ENCODE measurements at regions not wholly inside any gene's neighbourhood (a gene's known extent, or its start where the extent isn't known, plus 50 kb on each side); places are given as distances from the start of the nearest gene placed in this dataset.

DNA sequence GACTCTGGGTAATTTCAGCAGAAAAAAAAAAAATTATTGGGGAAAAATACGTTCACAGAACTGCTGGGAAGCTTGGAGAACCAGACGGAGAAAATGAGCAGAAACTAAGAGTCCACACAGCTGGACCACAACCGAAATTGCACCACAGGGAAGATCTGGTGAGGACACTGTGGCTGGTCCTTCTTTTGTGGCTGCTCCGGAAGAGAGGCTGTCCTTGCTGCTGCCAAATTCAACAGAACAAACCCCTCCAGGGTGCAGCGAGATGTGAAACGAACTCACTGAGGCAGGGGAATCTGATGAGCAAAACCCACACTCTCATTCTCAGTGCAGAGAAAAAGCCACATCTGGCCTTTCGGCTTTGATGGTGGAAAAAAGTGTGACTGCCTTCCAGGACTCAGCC is 200.0 kb downstream of the ACTL7B start:
- DNase-seq (ENCODE audit: extremely low spot score, unreplicated experiment): no peak
- Mint-ChIP-seq H3K9me3 (ENCODE audit: unreplicated experiment) (peaks cover 12% of the 10 kb centered on the region), H3K4me3 (ENCODE audit: unreplicated experiment) (no peak overlapping the region), H3K4me1 (ENCODE audit: unreplicated experiment) (no peaks in the 10 kb centered on the region), H3K36me3 (ENCODE audit: unreplicated experiment) (peaks cover 1% of the 10 kb centered on the region), H3K27ac (ENCODE audit: unreplicated experiment) (no peak overlapping the region), H3K27me3 (ENCODE audit: unreplicated experiment) (peaks cover 34% of the 10 kb centered on the region)
- TF ChIP-seq, protein P1, sequence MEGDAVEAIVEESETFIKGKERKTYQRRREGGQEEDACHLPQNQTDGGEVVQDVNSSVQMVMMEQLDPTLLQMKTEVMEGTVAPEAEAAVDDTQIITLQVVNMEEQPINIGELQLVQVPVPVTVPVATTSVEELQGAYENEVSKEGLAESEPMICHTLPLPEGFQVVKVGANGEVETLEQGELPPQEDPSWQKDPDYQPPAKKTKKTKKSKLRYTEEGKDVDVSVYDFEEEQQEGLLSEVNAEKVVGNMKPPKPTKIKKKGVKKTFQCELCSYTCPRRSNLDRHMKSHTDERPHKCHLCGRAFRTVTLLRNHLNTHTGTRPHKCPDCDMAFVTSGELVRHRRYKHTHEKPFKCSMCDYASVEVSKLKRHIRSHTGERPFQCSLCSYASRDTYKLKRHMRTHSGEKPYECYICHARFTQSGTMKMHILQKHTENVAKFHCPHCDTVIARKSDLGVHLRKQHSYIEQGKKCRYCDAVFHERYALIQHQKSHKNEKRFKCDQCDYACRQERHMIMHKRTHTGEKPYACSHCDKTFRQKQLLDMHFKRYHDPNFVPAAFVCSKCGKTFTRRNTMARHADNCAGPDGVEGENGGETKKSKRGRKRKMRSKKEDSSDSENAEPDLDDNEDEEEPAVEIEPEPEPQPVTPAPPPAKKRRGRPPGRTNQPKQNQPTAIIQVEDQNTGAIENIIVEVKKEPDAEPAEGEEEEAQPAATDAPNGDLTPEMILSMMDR (IDR thresholded peaks at IDR 0.05): no peak

DNA sequence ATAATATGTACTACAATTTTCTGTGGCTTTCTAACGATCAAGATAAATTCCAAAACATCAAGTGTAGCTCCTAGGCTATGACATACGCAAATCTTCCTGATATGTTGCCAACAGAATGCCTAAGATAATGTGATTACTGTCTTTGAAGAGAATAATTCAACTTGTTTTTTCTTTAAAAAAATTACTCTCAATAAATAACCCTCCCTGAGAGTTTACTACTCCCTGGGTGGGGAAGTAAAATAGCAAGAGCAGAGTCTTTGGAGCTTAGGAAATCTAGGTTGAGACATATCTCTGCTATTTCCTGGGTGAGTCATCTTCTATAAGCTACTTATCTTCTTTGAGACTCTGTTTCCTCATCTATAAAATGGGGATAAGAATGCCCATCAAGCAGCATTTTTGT is 201.2 kb downstream of the ACTL7B start:
- H3K4me1 Mint-ChIP-seq (ENCODE audit: unreplicated experiment): no peaks in the 10 kb centered on the region
- no peak overlapping the region for H3K27ac Mint-ChIP-seq (ENCODE audit: unreplicated experiment)
- peaks cover 1% of the 10 kb centered on the region for H3K36me3 Mint-ChIP-seq (ENCODE audit: unreplicated experiment)
- TF ChIP-seq, protein P1 (IDR thresholded peaks at IDR 0.05): no peak
- H3K27me3 Mint-ChIP-seq (ENCODE audit: unreplicated experiment): peaks cover 44% of the 10 kb centered on the region
- H3K4me3 Mint-ChIP-seq (ENCODE audit: unreplicated experiment): no peak overlapping the region
- DNase-seq (ENCODE audit: extremely low spot score, unreplicated experiment): no peak
- H3K9me3 Mint-ChIP-seq (ENCODE audit: unreplicated experiment): peaks cover 8% of the 10 kb centered on the region

DNA sequence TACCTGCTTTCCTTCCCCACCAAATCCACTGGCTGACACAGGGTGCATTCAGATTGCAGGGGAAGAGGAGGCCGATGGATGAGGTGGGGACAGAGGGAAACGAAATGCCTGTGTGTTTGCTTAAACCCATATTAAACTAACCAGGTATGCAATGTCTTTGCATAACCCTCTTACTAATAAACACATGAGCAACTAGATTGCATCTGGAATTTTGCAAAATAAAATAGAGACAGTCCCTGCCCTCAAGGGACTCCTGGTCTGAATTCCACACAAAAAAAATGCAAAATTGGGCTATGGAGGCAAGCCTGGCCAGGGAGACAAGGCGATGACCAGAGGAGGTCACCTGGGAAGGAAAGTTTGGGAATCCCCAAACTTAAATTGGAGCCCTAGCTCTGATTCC is 202.9 kb downstream of the ACTL7B start:
- no peaks in the 10 kb centered on the region for H3K36me3 Mint-ChIP-seq (ENCODE audit: unreplicated experiment)
- H3K4me3 Mint-ChIP-seq (ENCODE audit: unreplicated experiment): no peak overlapping the region
- TF ChIP-seq, protein P1 (IDR thresholded peaks at IDR 0.05): no peak
- no peaks in the 10 kb centered on the region for H3K9me3 Mint-ChIP-seq (ENCODE audit: unreplicated experiment)
- H3K4me1 Mint-ChIP-seq (ENCODE audit: unreplicated experiment): no peaks in the 10 kb centered on the region
- H3K27ac Mint-ChIP-seq (ENCODE audit: unreplicated experiment): no peak overlapping the region
- no peak for DNase-seq (ENCODE audit: extremely low spot score, unreplicated experiment)
- H3K27me3 Mint-ChIP-seq (ENCODE audit: unreplicated experiment): peaks cover 57% of the 10 kb centered on the region

DNA sequence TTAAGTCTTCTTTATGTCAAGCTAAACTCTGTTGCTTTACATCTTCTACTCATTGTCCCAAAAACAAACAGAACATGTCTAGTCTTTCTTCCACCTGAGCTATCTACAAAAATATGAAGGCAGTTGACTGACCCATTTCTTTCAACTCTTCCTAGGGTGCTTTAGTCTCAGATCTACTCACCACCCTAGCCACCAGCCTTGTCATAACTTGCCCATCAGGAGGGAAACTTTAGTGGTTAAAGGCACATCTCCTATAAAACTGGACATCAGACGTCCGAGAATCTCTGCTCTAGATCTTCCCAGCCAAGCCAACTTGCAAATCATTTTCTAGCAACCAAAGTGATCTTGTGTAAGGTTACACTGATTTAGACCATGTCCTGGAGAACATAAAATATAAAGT is 205.0 kb downstream of the ACTL7B start:
- no peak for DNase-seq (ENCODE audit: extremely low spot score, unreplicated experiment)
- Mint-ChIP-seq H3K27me3 (ENCODE audit: unreplicated experiment) (peaks cover 55% of the 10 kb centered on the region), H3K4me3 (ENCODE audit: unreplicated experiment) (no peak overlapping the region), H3K27ac (ENCODE audit: unreplicated experiment) (no peak overlapping the region), H3K36me3 (ENCODE audit: unreplicated experiment) (no peaks in the 10 kb centered on the region), H3K4me1 (ENCODE audit: unreplicated experiment) (no peaks in the 10 kb centered on the region), H3K9me3 (ENCODE audit: unreplicated experiment) (no peaks in the 10 kb centered on the region)
- TF ChIP-seq, protein P1 (IDR thresholded peaks at IDR 0.05): no peak

DNA sequence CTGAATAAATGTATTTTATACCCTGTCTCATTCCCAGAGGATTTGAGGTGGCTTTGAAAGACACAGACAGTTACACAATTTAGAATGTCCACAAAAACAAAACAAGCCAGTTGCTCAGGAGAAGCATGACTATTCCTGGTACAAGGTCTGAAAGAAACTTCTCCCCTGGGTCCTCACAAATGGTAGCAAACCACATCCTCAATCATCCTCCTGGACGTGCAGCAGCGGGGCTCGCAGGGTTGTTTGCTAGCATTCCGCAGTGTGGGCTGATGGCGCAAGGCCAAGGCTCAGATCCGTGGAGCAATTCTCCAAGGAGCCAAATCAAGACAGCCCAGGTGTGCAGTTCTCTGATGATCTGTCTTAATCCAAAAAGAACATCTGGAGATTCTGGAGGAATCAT is 210.3 kb downstream of the ACTL7B start:
- no peak for DNase-seq (ENCODE audit: extremely low spot score, unreplicated experiment)
- Mint-ChIP-seq H3K36me3 (ENCODE audit: unreplicated experiment) (no peaks in the 10 kb centered on the region), H3K4me3 (ENCODE audit: unreplicated experiment) (no peak overlapping the region), H3K4me1 (ENCODE audit: unreplicated experiment) (no peaks in the 10 kb centered on the region), H3K9me3 (ENCODE audit: unreplicated experiment) (no peaks in the 10 kb centered on the region), H3K27me3 (ENCODE audit: unreplicated experiment) (peaks cover 38% of the 10 kb centered on the region), H3K27ac (ENCODE audit: unreplicated experiment) (no peak overlapping the region)
- TF ChIP-seq, protein P1 (IDR thresholded peaks at IDR 0.05): no peak

All from osteocyte (in vitro differentiated cells).